Heart left ventricle (tissue), 16 donors: ENCODE measurements at regions not wholly inside any gene's neighbourhood (a gene's known extent, or its start where the extent isn't known, plus 50 kb on each side); places are given as distances from the start of the nearest gene placed in this dataset.

Experiments used
- ATAC-seq, 4 donors: fragments of 200-7000 bp; cut with Tn5 transposase; one replicate each; pipeline ENCODE4 v1.9.1; 2020 to 2022; ENCODE audit warnings: moderate library complexity in 4 of 4, mild to moderate bottlenecking in 3 of 4, moderate number of reproducible peaks in 1 of 4
- DNase-seq, 5 donors: peaks; one replicate each; pipeline ENCODE4 v3.0.0-alpha.2; 2020
- H3K27ac ChIP-seq, 12 donors: fragments of 200-600 bp; sonication (generic) in 4 of 12; one replicate each; pipeline versions ENCODE4 v1.5.0 to v1.8.0; 2016 to 2022; ENCODE audit warnings: mild to moderate bottlenecking in 2 of 12
- H3K27me3 ChIP-seq, 9 donors: fragments of 200-600 bp; sonication (generic) in 2 of 9; one replicate each; pipeline versions ENCODE4 v1.5.1 to v1.8.0; 2016 to 2022; ENCODE audit warnings: mild to moderate bottlenecking in 3 of 9
- H3K36me3 ChIP-seq, 9 donors: fragments of 200-600 bp; sonication (generic) in 2 of 9; one replicate each; pipeline versions ENCODE4 v1.5.0 to v1.8.0; 2018 to 2022; ENCODE audit warnings: mild to moderate bottlenecking in 2 of 9
- H3K4me1 ChIP-seq, 12 donors: fragments of 200-600 bp; sonication (generic) in 4 of 12; one replicate each; pipeline versions ENCODE4 v1.5.0 to v1.8.0; 2016 to 2022; ENCODE audit warnings: mild to moderate bottlenecking in 3 of 12
- H3K4me3 ChIP-seq, 12 donors: fragments of 200-600 bp; sonication (generic) in 4 of 12; one replicate each; pipeline versions ENCODE4 v1.5.0 to v1.8.0; 2017 to 2022; ENCODE audit warnings: mild to moderate bottlenecking in 9 of 12, moderate library complexity in 4 of 12
- H3K9me3 ChIP-seq, 12 donors: fragments of 200-600 bp; sonication (generic) in 4 of 12; one replicate each; pipeline versions ENCODE4 v1.5.0 to v1.8.0; 2016 to 2022; ENCODE audit warnings: mild to moderate bottlenecking in 1 of 12
- CTCF ChIP-seq, 12 donors: fragments of 200-600 bp; sonication (generic) in 4 of 12; IDR thresholded peaks; one replicate each; pipeline versions ENCODE4 v1.5.0 to v1.8.0; 2018 to 2022; ENCODE audit warnings: antibody characterized with exemption in 12 of 12, mild to moderate bottlenecking in 5 of 12
- POLR2A ChIP-seq, 2 donors: fragments of 450-650 bp; IDR thresholded peaks; one replicate each; pipeline ENCODE4 v1.6.1; 2017; ENCODE audit warnings: antibody characterized with exemption in 2 of 2, mild to moderate bottlenecking in 2 of 2, moderate library complexity in 2 of 2
- WGBS, 4 donors: extraction: QIAGEN DNeasy Blood & Tissue Kit in 2 of 4; methylation state at CpG; one replicate each; pipeline versions ENCODE4 v1.1.5 to v1.1.7; 2013 to 2018; 5-methylcytosine and 5-hydroxymethylcytosine counted together
- intact Hi-C, 10 donors: fragments of 100-400 bp; cut with DNase I; formaldehyde crosslinking; loops; one replicate each; pipeline versions ENCODE4 v1.11.1 to v1.14.2; 2022
- donor health status: ischemic (EF 13 %, LVEDD 7.1; RV severe dilation, severe dysfunction).
- donor health status: healthy with polysubstance abuse.
- donor health status: DM: no; HTN: yes; CAD: no.
- donor health status: DM: no; HTN: no; CAD: no.
- donor health status: ischemic (EF 25% LVEDD 6.9; RV normal size, moderate dysfunction).
- donor health status: ischemic (EF 25% LVEDD 5.7; RV mildly dilated, moderate dysfunction).
- donor health status: healthy.
- donor health status: DM: yes; HTN: yes; CAD: no.
- donor health status: ischemic (EF 35%, LVEDD 5.7; RV mildly dilated, moderate dysfunction).
- donor health status: nonischemic (EF 11% LVEDD 7.7; RV severe dilation, severe dysfunction).
- donor health status: DM: yes; HTN: yes; CAD: no.
- donor health status: PGD.
- donor health status: ischemic (EF 29% LVEDD 5.4; RV normal size, mild dysfunction).
- donor health status: nonischemic (EF 23%, LVEDD 6.1; RV moderate dilation, normal function).

GRCh38 chr12:115444346-115444745, 760.4 kb upstream of the TBX3 start:
- intact Hi-C loops = no loop called here
- no peaks in the 10 kb centered on the region for H3K36me3 ChIP-seq
- ATAC-seq (no peak), DNase-seq (no peak)
- no peak overlapping the region for H3K27ac ChIP-seq
- peaks cover 0 to 16% (median 8%) of the 10 kb centered on the region in 12 donors for H3K4me1 ChIP-seq
- 92 to 98% (median 94%) methylated on average over 1 of the region's 1 CpG for WGBS, 4 donors
- no peak overlapping the region for H3K4me3 ChIP-seq
- H3K27me3 ChIP-seq = no peaks in the 10 kb centered on the region
- no peaks in the 10 kb centered on the region for H3K9me3 ChIP-seq
- TF ChIP-seq POLR2A (IDR thresholded peaks at IDR 0.05) (no peak), CTCF (IDR thresholded peaks at IDR 0.05) (no peak)

GRCh38 chr12:115443351-115443938, 759.5 kb upstream of the TBX3 start:
- Histone ChIP-seq H3K36me3 (no peaks in the 10 kb centered on the region), H3K27ac (no peak overlapping the region), H3K4me3 (no peak overlapping the region), H3K27me3 (no peaks in the 10 kb centered on the region), H3K9me3 (no peaks in the 10 kb centered on the region), H3K4me1 (peaks cover 0 to 17% (median 8%) of the 10 kb centered on the region in 12 donors)
- ATAC-seq = no peak
- intact Hi-C loops = no loop called here
- DNase-seq = no peak
- TF ChIP-seq POLR2A (IDR thresholded peaks at IDR 0.05) (no peak), CTCF (IDR thresholded peaks at IDR 0.05) (no peak)
- WGBS, 4 donors = 83 to 92% (median 91%) methylated on average over 4 of the region's 4 CpGs

GRCh38 chr12:115440438-115440837, 756.5 kb upstream of the TBX3 start:
- TF ChIP-seq CTCF (IDR thresholded peaks at IDR 0.05) = no peak
- no peak for TF ChIP-seq POLR2A (IDR thresholded peaks at IDR 0.05)
- Histone ChIP-seq H3K27ac (peak overlapping the region in 9 of 12 donors; percentile 24 to 80 (median 49)), H3K4me3 (no peak overlapping the region), H3K27me3 (no peaks in the 10 kb centered on the region), H3K9me3 (no peaks in the 10 kb centered on the region), H3K36me3 (no peaks in the 10 kb centered on the region), H3K4me1 (peaks cover 0 to 31% (median 10%) of the 10 kb centered on the region in 12 donors)
- ATAC-seq (peak in 3 of 4 donors; percentile 31 to 61 (median 54)), DNase-seq (peak; percentile 58 to 84 (median 65))
- intact Hi-C loops = no loop called here
- 42 to 46% (median 43%) methylated on average over 3 of the region's 3 CpGs for WGBS, 4 donors

- 58 to 69% (median 63%) methylated on average over 2 of the region's 2 CpGs for WGBS, 4 donors
- intact Hi-C loops = loop anchor here in 4 of 10 donors (1.0 to 5.0 kb wide), 5 partner anchors 12 to 757 kb away; partner anchors contain the start of gene TBX3 (in 2 of the 4)
Measured at GRCh38 chr12:115439008-115439601, 755.1 kb upstream of the TBX3 start.

More at GRCh38 chr12:115439008-115439601, 755.1 kb upstream of the TBX3 start:
- peaks cover 0 to 31% (median 10%) of the 10 kb centered on the region in 12 donors for H3K4me1 ChIP-seq
- no peaks in the 10 kb centered on the region for H3K36me3 ChIP-seq
- no peak for TF ChIP-seq POLR2A (IDR thresholded peaks at IDR 0.05)
- no peak for TF ChIP-seq CTCF (IDR thresholded peaks at IDR 0.05)
- no peak overlapping the region for H3K4me3 ChIP-seq
- no peaks in the 10 kb centered on the region for H3K9me3 ChIP-seq
- no peaks in the 10 kb centered on the region for H3K27me3 ChIP-seq
- DNase-seq (peak in 3 of 5 donors; percentile 26 to 45 (median 40)), ATAC-seq (peak; percentile 64 to 75 (median 72))
- peak overlapping the region in 9 of 12 donors; percentile 27 to 80 (median 49) for H3K27ac ChIP-seq
